Stomach (tissue), 8 donors: ENCODE measurements at regions not wholly inside any gene's neighbourhood (a gene's known extent, or its start where the extent isn't known, plus 50 kb on each side); places are given as distances from the start of the nearest gene placed in this dataset.

Source experiments
- DNase-seq, 2 donors: peaks; one replicate each; pipeline versions ENCODE4 v3.0.0 to v3.0.0-alpha.2; 2013 to 2019
- H3K27ac ChIP-seq, 5 donors: fragments of 200-600 bp in 4 of 5; sonication (generic) in 4 of 5; one replicate each; pipeline ENCODE4 v1.5.1; 2013 to 2019; ENCODE audit warnings: mild to moderate bottlenecking in 1 of 5, moderate library complexity in 1 of 5
- H3K27me3 ChIP-seq, 3 donors: fragments of 200-600 bp; sonication (generic); one replicate each; pipeline ENCODE4 v1.5.1; 2017 to 2019; ENCODE audit warnings: mixed run types in 1 of 3
- H3K36me3 ChIP-seq, 4 donors: fragments of 200-600 bp; sonication (generic); 1 replicate in 3 of 4; 2 replicates in 1 of 4; pipeline ENCODE4 v1.5.1; 2016 to 2019
- H3K4me1 ChIP-seq, 4 donors: fragments of 200-600 bp; sonication (generic); one replicate each; pipeline ENCODE4 v1.5.1; 2016 to 2019
- H3K4me3 ChIP-seq, 4 donors: fragments of 200-600 bp; sonication (generic) in 3 of 4; one replicate each; pipeline ENCODE4 v1.5.1; 2016 to 2019; ENCODE audit warnings: mild to moderate bottlenecking in 1 of 4
- H3K9me3 ChIP-seq, 4 donors: fragments of 200-600 bp; sonication (generic); one replicate each; pipeline ENCODE4 v1.5.1; 2016 to 2019
- EP300 ChIP-seq: sonication (generic); formaldehyde crosslinking; IDR thresholded peaks from one replicate; pipeline ENCODE4 v1.6.1; 2017; ENCODE audit warnings: antibody characterized with exemption
- POLR2A ChIP-seq, 4 donors: fragments of 450-650 bp; IDR thresholded peaks; one replicate each; pipeline ENCODE4 v1.6.1; 2016; ENCODE audit warnings: antibody characterized with exemption in 4 of 4, control low read depth in 2 of 4, mild to moderate bottlenecking in 1 of 4, moderate library complexity in 1 of 4
- POLR2AphosphoS5 ChIP-seq, 3 donors: sonication (generic); formaldehyde crosslinking; IDR thresholded peaks; one replicate each; pipeline ENCODE4 v1.6.1; 2016; ENCODE audit warnings: antibody characterized with exemption in 3 of 3
- WGBS, 5 donors: extraction: QIAGEN DNeasy Blood & Tissue Kit in 3 of 5; methylation state at CpG; one replicate each; pipeline versions ENCODE4 v1.1.5 to v1.1.7; 2013 to 2018; 5-methylcytosine and 5-hydroxymethylcytosine counted together
- intact Hi-C: fragments of 100-400 bp; cut with DNase I; formaldehyde crosslinking; loops from one replicate; pipeline ENCODE4 v1.15.1; 2023; ENCODE audit warnings: low total_unique reads
- TF ChIP-seq, protein P1 (sequence below), 7 experiments: fragments of 450-650 bp in 4 of 7; fragments of 200-600 bp in 3 of 7; sonication (generic) in 3 of 7; IDR thresholded peaks; one replicate each; pipeline ENCODE4 v1.5.1; 2016 to 2019; ENCODE audit warnings: antibody characterized with exemption in 7 of 7, control low read depth in 2 of 7, mild to moderate bottlenecking in 1 of 7
- donor health status: healthy with polysubstance abuse.
- donor health status: Bipolar disorder and iron deficiency.
- donor health status: healthy.

- Histone ChIP-seq H3K9me3 (no peaks in the 10 kb centered on the region), H3K27me3 (peaks cover 0 to 53% (median 14%) of the 10 kb centered on the region in 3 donors), H3K27ac (peak overlapping the region in 1 of 5 donors; percentile 84), H3K4me1 (peaks cover 0 to 61% (median 50%) of the 10 kb centered on the region in 4 donors), H3K36me3 (no peaks in the 10 kb centered on the region), H3K4me3 (no peak overlapping the region)
- no peak for DNase-seq
- intact Hi-C loops = loop anchor here (10.0 kb wide), 1 partner anchor 62 kb away; the partner anchor contains the start of gene BCOR
- no peak for TF ChIP-seq POLR2AphosphoS5 (IDR thresholded peaks at IDR 0.05)
- 46 to 99% (median 90%) methylated on average over 16 to 41 of the region's 41 CpGs for WGBS, 5 donors
These were observed 58.9 kb upstream of the BCOR start for GRCh38 chrX:40156470-40157227.

GRCh38 chrX:40155589-40156469, 58.1 kb upstream of the BCOR start:
- peak in 1 of 2 donors; percentile 62 for DNase-seq
- TF ChIP-seq EP300 = no peak
- no peak for TF ChIP-seq POLR2AphosphoS5 (IDR thresholded peaks at IDR 0.05)
- TF ChIP-seq POLR2A (IDR thresholded peaks at IDR 0.05) = no peak
- TF ChIP-seq, protein P1, sequence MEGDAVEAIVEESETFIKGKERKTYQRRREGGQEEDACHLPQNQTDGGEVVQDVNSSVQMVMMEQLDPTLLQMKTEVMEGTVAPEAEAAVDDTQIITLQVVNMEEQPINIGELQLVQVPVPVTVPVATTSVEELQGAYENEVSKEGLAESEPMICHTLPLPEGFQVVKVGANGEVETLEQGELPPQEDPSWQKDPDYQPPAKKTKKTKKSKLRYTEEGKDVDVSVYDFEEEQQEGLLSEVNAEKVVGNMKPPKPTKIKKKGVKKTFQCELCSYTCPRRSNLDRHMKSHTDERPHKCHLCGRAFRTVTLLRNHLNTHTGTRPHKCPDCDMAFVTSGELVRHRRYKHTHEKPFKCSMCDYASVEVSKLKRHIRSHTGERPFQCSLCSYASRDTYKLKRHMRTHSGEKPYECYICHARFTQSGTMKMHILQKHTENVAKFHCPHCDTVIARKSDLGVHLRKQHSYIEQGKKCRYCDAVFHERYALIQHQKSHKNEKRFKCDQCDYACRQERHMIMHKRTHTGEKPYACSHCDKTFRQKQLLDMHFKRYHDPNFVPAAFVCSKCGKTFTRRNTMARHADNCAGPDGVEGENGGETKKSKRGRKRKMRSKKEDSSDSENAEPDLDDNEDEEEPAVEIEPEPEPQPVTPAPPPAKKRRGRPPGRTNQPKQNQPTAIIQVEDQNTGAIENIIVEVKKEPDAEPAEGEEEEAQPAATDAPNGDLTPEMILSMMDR (IDR thresholded peaks at IDR 0.05) = no peak
- no peaks in the 10 kb centered on the region for H3K36me3 ChIP-seq
- peak overlapping the region; percentile 37 to 87 (median 84) for H3K27ac ChIP-seq
- intact Hi-C loops = loop anchor here (10.0 kb wide), 1 partner anchor 61 kb away; the partner anchor contains the start of gene BCOR
- peaks cover 0 to 69% (median 56%) of the 10 kb centered on the region in 4 donors for H3K4me1 ChIP-seq
- H3K9me3 ChIP-seq = no peaks in the 10 kb centered on the region
- H3K4me3 ChIP-seq = peak overlapping the region; percentile 47 to 52 (median 48)
- peaks cover 0 to 61% (median 14%) of the 10 kb centered on the region in 3 donors for H3K27me3 ChIP-seq
- 14 to 46% (median 31%) methylated on average over 33 to 72 of the region's 73 CpGs for WGBS, 5 donors

- DNase-seq = peak; percentile 81 to 88
- H3K4me3 ChIP-seq = peak overlapping the region; percentile 47 to 52 (median 48)
- peaks cover 0 to 62% (median 14%) of the 10 kb centered on the region in 3 donors for H3K27me3 ChIP-seq
- no peak for TF ChIP-seq EP300
- peak; percentile 8 to 52 (median 50) for TF ChIP-seq POLR2AphosphoS5 (IDR thresholded peaks at IDR 0.05)
- no peaks in the 10 kb centered on the region for H3K36me3 ChIP-seq
- H3K4me1 ChIP-seq = peaks cover 0 to 69% (median 56%) of the 10 kb centered on the region in 4 donors
- no peaks in the 10 kb centered on the region for H3K9me3 ChIP-seq
- peak overlapping the region; percentile 78 to 87 (median 84) for H3K27ac ChIP-seq
- 0 to 6% (median 0%) methylated on average over 24 to 58 of the region's 72 CpGs for WGBS, 5 donors
- intact Hi-C loops = loop anchor here (10.0 kb wide), 1 partner anchor 60 kb away; the partner anchor contains the start of gene BCOR
These were observed 57.3 kb upstream of the BCOR start for GRCh38 chrX:40154853-40155588.

- Histone ChIP-seq H3K9me3 (no peaks in the 10 kb centered on the region), H3K36me3 (no peaks in the 10 kb centered on the region), H3K4me1 (peaks cover 0 to 69% (median 56%) of the 10 kb centered on the region in 4 donors), H3K27me3 (peaks cover 0 to 62% (median 14%) of the 10 kb centered on the region in 3 donors), H3K4me3 (peak overlapping the region; percentile 47 to 52 (median 48)), H3K27ac (peak overlapping the region; percentile 78 to 87 (median 84))
- TF ChIP-seq POLR2A (IDR thresholded peaks at IDR 0.05) (no peak), EP300 (no peak), POLR2AphosphoS5 (IDR thresholded peaks at IDR 0.05) (no peak)
- TF ChIP-seq, protein P1 (IDR thresholded peaks at IDR 0.05) = no peak
- peak in 1 of 2 donors; percentile 75 for DNase-seq
- WGBS, 5 donors = 0 to 4% (median 1%) methylated on average over 16 to 38 of the region's 38 CpGs
- intact Hi-C loops = loop anchor here (10.0 kb wide), 1 partner anchor 60 kb away; the partner anchor contains the start of gene BCOR
These were observed 56.6 kb upstream of the BCOR start for GRCh38 chrX:40154250-40154852.
